Spleen (tissue), 7 donors: ENCODE measurements at regions not wholly inside any gene's neighbourhood (a gene's known extent, or its start where the extent isn't known, plus 50 kb on each side); places are given as distances from the start of the nearest gene placed in this dataset.

Source experiments
- POLR2AphosphoS5 ChIP-seq, 3 donors: sonication (generic); formaldehyde crosslinking; IDR thresholded peaks; one replicate each; pipeline ENCODE4 v1.5.1; 2017; ENCODE audit warnings: antibody characterized with exemption in 3 of 3
- TF ChIP-seq, protein P1 (sequence below), 11 experiments: fragments of 200-600 bp in 7 of 11; fragments of 450-650 bp in 4 of 11; sonication (generic) in 4 of 11; IDR thresholded peaks in 8 of 11; conservative IDR thresholded peaks in 3 of 11; 1 replicate in 7 of 11; 2 replicates in 4 of 11; pipeline versions ENCODE4 v1.4.0 to v1.8.0; 2016 to 2021; ENCODE audit warnings: antibody characterized with exemption in 11 of 11, inconsistent platforms in 4 of 11, mild to moderate bottlenecking in 1 of 11
- donor health status: DM: no; HTN: no; CAD: no; lungs with moderate emphysema.
- donor health status: DM: no; HTN: no; CAD: no.
- donor health status: DM: no; HTN: no; CAD: no.

GRCh38 chr9:118959366-118959765 lies 409.9 kb downstream of the BRINP1 start:
- TF ChIP-seq, protein P1, sequence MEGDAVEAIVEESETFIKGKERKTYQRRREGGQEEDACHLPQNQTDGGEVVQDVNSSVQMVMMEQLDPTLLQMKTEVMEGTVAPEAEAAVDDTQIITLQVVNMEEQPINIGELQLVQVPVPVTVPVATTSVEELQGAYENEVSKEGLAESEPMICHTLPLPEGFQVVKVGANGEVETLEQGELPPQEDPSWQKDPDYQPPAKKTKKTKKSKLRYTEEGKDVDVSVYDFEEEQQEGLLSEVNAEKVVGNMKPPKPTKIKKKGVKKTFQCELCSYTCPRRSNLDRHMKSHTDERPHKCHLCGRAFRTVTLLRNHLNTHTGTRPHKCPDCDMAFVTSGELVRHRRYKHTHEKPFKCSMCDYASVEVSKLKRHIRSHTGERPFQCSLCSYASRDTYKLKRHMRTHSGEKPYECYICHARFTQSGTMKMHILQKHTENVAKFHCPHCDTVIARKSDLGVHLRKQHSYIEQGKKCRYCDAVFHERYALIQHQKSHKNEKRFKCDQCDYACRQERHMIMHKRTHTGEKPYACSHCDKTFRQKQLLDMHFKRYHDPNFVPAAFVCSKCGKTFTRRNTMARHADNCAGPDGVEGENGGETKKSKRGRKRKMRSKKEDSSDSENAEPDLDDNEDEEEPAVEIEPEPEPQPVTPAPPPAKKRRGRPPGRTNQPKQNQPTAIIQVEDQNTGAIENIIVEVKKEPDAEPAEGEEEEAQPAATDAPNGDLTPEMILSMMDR (IDR thresholded peaks at IDR 0.05 in 8 of 11, conservative IDR thresholded peaks at IDR 0.05 in 3 of 11), result no peak
- no peak for TF ChIP-seq POLR2AphosphoS5 (IDR thresholded peaks at IDR 0.05)
